IMR-90 (cell line): ENCODE measurements at regions not wholly inside any gene's neighbourhood (a gene's known extent, or its start where the extent isn't known, plus 50 kb on each side); places are given as distances from the start of the nearest gene placed in this dataset.

ENCODE experiments used
- ATAC-seq: fragments of 200-7000 bp; cut with Tn5 transposase; 2 replicates; pipeline ENCODE4 v1.9.1; 2020; ENCODE audit warnings: low read depth, mild to moderate bottlenecking, moderate library complexity
- BruUV-seq: library from RNA; stranded (reverse); fragments of 400-500 nt; replicated peaks from 2 replicates; lab custom pipeline; 2021; lab: Mats Ljungman, UMichigan
- CTCF ChIA-PET: fragments of 300-600 bp; formaldehyde crosslinking; extraction: SDS; loops from one replicate; lab custom pipeline; 2021; ENCODE audit warnings: antibody characterized with exemption; lab: Yijun Ruan, JAX
- POLR2A ChIA-PET: fragments of 300-600 bp; sonication (Branson Sonifier 250); formaldehyde crosslinking; loops from one replicate; lab custom pipeline; 2022; ENCODE audit warnings: antibody characterized with exemption; ENCODE audit not compliant: unreplicated experiment; lab: Charles Lee
- DNase-seq: peaks from one replicate; pipeline ENCODE4 v3.0.0; 2013
- H2AFZ ChIP-seq: replicated peaks from 2 replicates; pipeline ENCODE3; 2013; ENCODE audit warnings: low read length, mild to moderate bottlenecking; ENCODE audit not compliant: poor library complexity
- H2AK5ac ChIP-seq: 2 replicates; pipeline ENCODE4 v1.6.1; 2013; ENCODE audit warnings: low read depth, low read length, inconsistent platforms
- H2AK9ac ChIP-seq: replicated peaks from 2 replicates; pipeline ENCODE3; 2013; ENCODE audit warnings: mild to moderate bottlenecking, low read depth, low read length, moderate library complexity; ENCODE audit not compliant: poor library complexity
- H2BK120ac ChIP-seq: 2 replicates; pipeline ENCODE4 v1.6.1; 2013; ENCODE audit warnings: low read depth, low read length, inconsistent platforms
- H2BK15ac ChIP-seq: 3 replicates; pipeline ENCODE4 v1.6.1; 2013; ENCODE audit warnings: low read depth, low read length, inconsistent platforms
- H2BK20ac ChIP-seq: 2 replicates; pipeline ENCODE4 v1.6.1; 2013; ENCODE audit warnings: low read depth, mild to moderate bottlenecking, inconsistent platforms, low read length, moderate library complexity
- H2BK5ac ChIP-seq: 2 replicates; pipeline ENCODE4 v1.6.1; 2013; ENCODE audit warnings: mild to moderate bottlenecking, low read depth, low read length, inconsistent platforms; ENCODE audit not compliant: poor library complexity, severe bottlenecking
- H3K14ac ChIP-seq: replicated peaks from 2 replicates; pipeline ENCODE4 v1.6.1; 2013; ENCODE audit warnings: low read depth, low read length, inconsistent platforms
- H3K18ac ChIP-seq: 2 replicates; pipeline ENCODE4 v1.6.1; 2013; ENCODE audit warnings: low read depth, low read length, control low read depth
- H3K23ac ChIP-seq: 2 replicates; pipeline ENCODE4 v1.6.1; 2013; ENCODE audit warnings: low read depth, low read length, inconsistent platforms
- H3K27ac ChIP-seq: 2 replicates; pipeline ENCODE4 v1.5.1; 2013; ENCODE audit warnings: mild to moderate bottlenecking, control low read depth, low read length; ENCODE audit not compliant: insufficient read depth
- H3K27me3 ChIP-seq: 2 replicates; pipeline ENCODE4 v1.6.1; 2013; ENCODE audit warnings: low read length; ENCODE audit not compliant: control insufficient read depth, insufficient read depth
- H3K36me3 ChIP-seq: 2 replicates; pipeline ENCODE4 v1.6.1; 2013; ENCODE audit warnings: low read length, mixed read lengths; ENCODE audit not compliant: control insufficient read depth, insufficient read depth
- H3K4ac ChIP-seq: 2 replicates; pipeline ENCODE4 v1.6.1; 2013; ENCODE audit warnings: low read depth, low read length, inconsistent platforms
- H3K4me1 ChIP-seq: 2 replicates; pipeline ENCODE4 v1.6.1; 2013; ENCODE audit warnings: low read length, mixed read lengths; ENCODE audit not compliant: control insufficient read depth, insufficient read depth
- H3K4me2 ChIP-seq: 2 replicates; pipeline ENCODE4 v1.6.1; 2013; ENCODE audit warnings: low read depth, mild to moderate bottlenecking, control low read depth, low read length, moderate library complexity
- H3K4me3 ChIP-seq: 2 replicates; pipeline ENCODE4 v1.5.1; 2013; ENCODE audit warnings: low read depth, mild to moderate bottlenecking, control low read depth, low read length, moderate library complexity; ENCODE audit not compliant: insufficient read depth
- H3K56ac ChIP-seq: 2 replicates; pipeline ENCODE4 v1.6.1; 2013; ENCODE audit warnings: low read length, inconsistent platforms; ENCODE audit not compliant: insufficient read depth; ENCODE audit errors: extremely low read depth
- H3K79me1 ChIP-seq, 2 experiments: 2 replicates each; pipeline ENCODE4 v1.6.1; 2013; ENCODE audit warnings: low read length in 2 of 2, inconsistent platforms in 1 of 2, low read depth in 1 of 2
- H3K9ac ChIP-seq: 2 replicates; pipeline ENCODE4 v1.6.1; 2013; ENCODE audit warnings: low read depth, low read length, control low read depth
- H3K9me1 ChIP-seq: 2 replicates; pipeline ENCODE4 v1.6.1; 2013; ENCODE audit warnings: low read length, inconsistent platforms; ENCODE audit not compliant: insufficient read depth
- H3K9me3 ChIP-seq: 2 replicates; pipeline ENCODE4 v1.6.1; 2013; ENCODE audit warnings: low read length; ENCODE audit not compliant: control insufficient read depth, insufficient read depth
- H4K20me1 ChIP-seq: 2 replicates; pipeline ENCODE4 v1.6.1; 2013; ENCODE audit warnings: low read length, inconsistent platforms; ENCODE audit not compliant: insufficient read depth
- H4K5ac ChIP-seq: 2 replicates; pipeline ENCODE4 v1.6.1; 2013; ENCODE audit warnings: mild to moderate bottlenecking, low read depth, low read length, control low read depth
- H4K8ac ChIP-seq, 2 experiments: 2 replicates each; pipeline ENCODE4 v1.6.1; 2013; ENCODE audit warnings: low read depth in 2 of 2, low read length in 2 of 2, control low read depth in 1 of 2, inconsistent platforms in 1 of 2
- H4K91ac ChIP-seq: 2 replicates; pipeline ENCODE4 v1.6.1; 2013; ENCODE audit warnings: low read depth, low read length, inconsistent platforms; ENCODE audit not compliant: insufficient read depth
- MAZ ChIP-seq: IDR thresholded peaks from 2 replicates; pipeline ENCODE4 v1.6.1; 2012; ENCODE audit warnings: low read depth, mild to moderate bottlenecking, low read length, improper control_type of control experiment, moderate library complexity, borderline replicate concordance
- RCOR1 ChIP-seq: IDR thresholded peaks from 2 replicates; pipeline ENCODE4 v1.6.1; 2012; ENCODE audit warnings: mild to moderate bottlenecking, low read length, improper control_type of control experiment; ENCODE audit not compliant: insufficient replicate concordance
- WGBS, 2 experiments: methylation state at CpG; one replicate each; pipeline versions ENCODE4 v1.1.5 to v1.1.7; 2013; ENCODE audit warnings: missing lambda C conversion rate in 2 of 2; ENCODE audit not compliant: insufficient read length in 1 of 2; ENCODE audit errors: extremely low coverage in 2 of 2; 5-methylcytosine and 5-hydroxymethylcytosine counted together
- dilution Hi-C: fragments of 300-500 bp; cut with HindIII; formaldehyde crosslinking; loops from one replicate; pipeline ENCODE4 v1.14.3; 2018; ENCODE audit warnings: low sequenced_read_pairs; ENCODE audit not compliant: unreplicated experiment
- in situ Hi-C: fragments of 300-500 bp; cut with MboI; formaldehyde crosslinking; loops from 3 replicates; pipeline ENCODE4 v1.14.3; 2019; ENCODE audit warnings: low sequenced_read_pairs, inconsistent platforms, mixed read lengths
- intact Hi-C: fragments of 100-400 bp; cut with micrococcal nuclease; formaldehyde crosslinking; loops from 2 replicates; pipeline ENCODE4 v1.10.0; 2022

- DNase-seq: no peak
- Histone ChIP-seq H4K8ac (no peak overlapping the region), H3K9me3 (no peaks in the 10 kb centered on the region), H3K56ac (no peak overlapping the region), H3K4ac (no peak overlapping the region), H3K9me1 (no peaks in the 10 kb centered on the region), H2BK20ac (no peak overlapping the region), H2BK120ac (no peak overlapping the region), H4K20me1 (no peaks in the 10 kb centered on the region), H2AK5ac (no peak overlapping the region), H3K14ac (no peak overlapping the region), H2AFZ (no peak overlapping the region), H3K27me3 (peaks cover 1% of the 10 kb centered on the region; the same call in 1 of the 2 replicates), H4K91ac (no peak overlapping the region), H4K5ac (no peak overlapping the region), H3K4me3 (no peak overlapping the region), H3K79me1 (no peaks in the 10 kb centered on the region), H3K4me1 (no peaks in the 10 kb centered on the region), H2BK5ac (no peak overlapping the region), H3K36me3 (no peaks in the 10 kb centered on the region), H3K4me2 (no peak overlapping the region), H3K18ac (no peak overlapping the region), H2AK9ac (no peak overlapping the region), H2BK15ac (no peak overlapping the region), H3K27ac (no peak overlapping the region), H3K9ac (no peak overlapping the region), H3K23ac (no peak overlapping the region)
- in situ Hi-C loops: no loop called here
- CTCF ChIA-PET: interaction anchor here (0.6 kb wide), 1 partner anchor 152 kb away, joined by 3 read pairs; no protein-coding TSS in a partner anchor
- BruUV-seq: no TSS peak
- intact Hi-C loops: no loop called here
- dilution Hi-C loops: no loop called here
- no CpG with 5 or more reads among the region's 4 CpGs for WGBS, 2 experiments
- POLR2A ChIA-PET: no interaction called here
- no peak for ATAC-seq
- TF ChIP-seq RCOR1: no peak
- TF ChIP-seq MAZ: no peak
Measured at GRCh38 chr2:221361633-221362032, 210.5 kb downstream of the EPHA4 start.
